Calu3 (cell line): ENCODE measurements at regions not wholly inside any gene's neighbourhood (a gene's known extent, or its start where the extent isn't known, plus 50 kb on each side); places are given as distances from the start of the nearest gene placed in this dataset.

Source experiments
- BruUV-seq: library from RNA; stranded (reverse); fragments of 400-500 nt; replicated peaks from 2 replicates; lab custom pipeline; 2021; lab: Mats Ljungman, UMichigan
- CTCF ChIA-PET: fragments of 300-600 bp; sonication (Branson Sonifier 250); formaldehyde crosslinking; loops from one replicate; lab custom pipeline; 2022; ENCODE audit warnings: antibody characterized with exemption; lab: Charles Lee
- DNase-seq: peaks from one replicate; pipeline ENCODE4 v3.0.0; 2022
- H3K27ac Mint-ChIP-seq: one replicate; pipeline ENCODE4 v1.8.0; 2022; ENCODE audit warnings: mixed read lengths; ENCODE audit not compliant: unreplicated experiment
- H3K27me3 Mint-ChIP-seq: one replicate; pipeline ENCODE4 v1.8.0; 2022; ENCODE audit warnings: mixed read lengths; ENCODE audit not compliant: unreplicated experiment
- H3K36me3 Mint-ChIP-seq: one replicate; pipeline ENCODE4 v1.8.0; 2022; ENCODE audit warnings: mild to moderate bottlenecking, moderate library complexity, mixed read lengths; ENCODE audit not compliant: insufficient read depth, unreplicated experiment
- H3K4me1 Mint-ChIP-seq: one replicate; pipeline ENCODE4 v1.8.0; 2022; ENCODE audit warnings: mild to moderate bottlenecking, low read depth, mixed read lengths; ENCODE audit not compliant: unreplicated experiment
- H3K4me3 Mint-ChIP-seq: one replicate; pipeline ENCODE4 v1.8.0; 2022; ENCODE audit warnings: mild to moderate bottlenecking, low read depth, moderate library complexity, mixed read lengths; ENCODE audit not compliant: unreplicated experiment
- H3K9me3 Mint-ChIP-seq: one replicate; pipeline ENCODE4 v1.8.0; 2022; ENCODE audit warnings: low read depth, mixed read lengths; ENCODE audit not compliant: unreplicated experiment
- intact Hi-C: fragments of 100-400 bp; cut with micrococcal nuclease; formaldehyde crosslinking; loops from one replicate; pipeline ENCODE4 v1.10.0; 2022; ENCODE audit not compliant: unreplicated experiment
- TF ChIP-seq, protein P1 (sequence below): fragments of 200-600 bp; IDR thresholded peaks from one replicate; pipeline ENCODE4 v1.8.0; 2022; ENCODE audit warnings: antibody characterized with exemption; ENCODE audit not compliant: unreplicated experiment

DNA sequence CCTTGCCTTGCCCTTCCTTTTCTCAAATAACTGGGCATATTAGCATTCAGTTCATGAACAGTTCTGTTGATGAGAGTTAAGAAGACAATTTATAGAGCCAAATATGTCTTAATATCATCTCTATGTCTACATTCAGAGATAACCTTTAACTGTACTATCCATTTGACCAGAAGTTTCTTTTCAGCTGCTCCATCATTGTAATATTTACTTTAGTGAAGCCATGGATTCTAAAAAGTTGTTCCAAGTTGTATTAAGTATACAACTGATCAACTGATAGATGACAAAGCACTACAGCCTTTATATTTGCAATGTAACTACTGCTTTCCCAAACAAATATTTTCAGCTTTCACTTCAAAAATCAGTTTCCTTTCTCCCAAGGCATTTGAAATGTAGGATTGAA lies 1252.7 kb downstream of the EPHA7 start:
- intact Hi-C loops: no loop called here
- H3K36me3 Mint-ChIP-seq: no peaks in the 10 kb centered on the region
- H3K27me3 Mint-ChIP-seq: no peaks in the 10 kb centered on the region
- TF ChIP-seq, protein P1, sequence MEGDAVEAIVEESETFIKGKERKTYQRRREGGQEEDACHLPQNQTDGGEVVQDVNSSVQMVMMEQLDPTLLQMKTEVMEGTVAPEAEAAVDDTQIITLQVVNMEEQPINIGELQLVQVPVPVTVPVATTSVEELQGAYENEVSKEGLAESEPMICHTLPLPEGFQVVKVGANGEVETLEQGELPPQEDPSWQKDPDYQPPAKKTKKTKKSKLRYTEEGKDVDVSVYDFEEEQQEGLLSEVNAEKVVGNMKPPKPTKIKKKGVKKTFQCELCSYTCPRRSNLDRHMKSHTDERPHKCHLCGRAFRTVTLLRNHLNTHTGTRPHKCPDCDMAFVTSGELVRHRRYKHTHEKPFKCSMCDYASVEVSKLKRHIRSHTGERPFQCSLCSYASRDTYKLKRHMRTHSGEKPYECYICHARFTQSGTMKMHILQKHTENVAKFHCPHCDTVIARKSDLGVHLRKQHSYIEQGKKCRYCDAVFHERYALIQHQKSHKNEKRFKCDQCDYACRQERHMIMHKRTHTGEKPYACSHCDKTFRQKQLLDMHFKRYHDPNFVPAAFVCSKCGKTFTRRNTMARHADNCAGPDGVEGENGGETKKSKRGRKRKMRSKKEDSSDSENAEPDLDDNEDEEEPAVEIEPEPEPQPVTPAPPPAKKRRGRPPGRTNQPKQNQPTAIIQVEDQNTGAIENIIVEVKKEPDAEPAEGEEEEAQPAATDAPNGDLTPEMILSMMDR: no peak
- no TSS peak for BruUV-seq
- H3K4me3 Mint-ChIP-seq: no peak overlapping the region
- no peaks in the 10 kb centered on the region for H3K4me1 Mint-ChIP-seq
- CTCF ChIA-PET: no interaction called here
- H3K9me3 Mint-ChIP-seq: peaks cover 7% of the 10 kb centered on the region
- no peak overlapping the region for H3K27ac Mint-ChIP-seq
- DNase-seq: no peak

DNA sequence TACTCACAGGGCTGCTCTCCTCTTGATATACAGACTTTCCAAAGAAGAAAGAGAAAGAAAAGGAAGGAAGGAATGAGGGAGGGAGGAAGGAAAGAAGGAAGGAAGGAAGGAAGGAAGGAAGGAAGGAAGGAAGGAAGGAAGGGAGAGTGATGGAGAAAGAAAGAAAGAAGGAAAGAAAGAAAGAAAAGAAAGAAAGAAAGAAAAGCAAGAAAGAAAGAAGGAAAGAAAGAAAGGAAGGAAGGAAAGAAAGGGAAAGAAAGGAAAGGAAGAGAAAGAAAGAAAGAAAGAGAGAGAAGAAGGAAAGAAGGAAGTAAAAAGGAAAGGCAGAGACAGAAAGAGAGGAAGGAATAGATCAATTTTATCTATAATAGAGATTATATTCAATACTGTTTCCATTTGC lies 1257.4 kb downstream of the EPHA7 start:
- CTCF ChIA-PET: no interaction called here
- Mint-ChIP-seq H3K36me3 (no peaks in the 10 kb centered on the region), H3K4me3 (no peak overlapping the region), H3K9me3 (peaks cover 12% of the 10 kb centered on the region), H3K27ac (no peak overlapping the region), H3K27me3 (no peaks in the 10 kb centered on the region), H3K4me1 (no peaks in the 10 kb centered on the region)
- no TSS peak for BruUV-seq
- no peak for DNase-seq
- intact Hi-C loops: no loop called here
- TF ChIP-seq, protein P1: no peak

DNA sequence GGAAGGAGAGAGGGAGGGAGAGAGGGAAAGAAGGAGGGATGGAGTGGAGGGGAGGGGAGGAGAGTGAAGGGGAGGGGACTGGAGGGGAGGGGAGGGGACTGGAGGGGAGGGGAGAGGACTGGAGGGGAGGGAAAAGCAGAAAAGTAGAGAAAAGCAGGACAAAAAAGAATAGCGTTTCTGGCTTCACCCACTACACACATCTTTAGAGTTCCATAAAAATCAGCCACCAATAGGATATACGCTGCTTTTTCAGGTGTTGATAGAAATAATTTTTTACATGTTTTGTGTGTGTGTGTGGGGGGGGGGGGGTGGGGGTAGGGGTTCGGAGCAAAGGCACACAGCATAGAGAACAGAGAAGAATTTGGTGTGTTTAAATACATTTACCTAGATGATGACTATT lies 1259.1 kb downstream of the EPHA7 start:
- Mint-ChIP-seq H3K4me1 (no peaks in the 10 kb centered on the region), H3K9me3 (peaks cover 18% of the 10 kb centered on the region), H3K4me3 (no peak overlapping the region), H3K36me3 (no peaks in the 10 kb centered on the region), H3K27ac (no peak overlapping the region), H3K27me3 (no peaks in the 10 kb centered on the region)
- no TSS peak for BruUV-seq
- TF ChIP-seq, protein P1: no peak
- intact Hi-C loops: no loop called here
- DNase-seq: no peak
- CTCF ChIA-PET: no interaction called here

DNA sequence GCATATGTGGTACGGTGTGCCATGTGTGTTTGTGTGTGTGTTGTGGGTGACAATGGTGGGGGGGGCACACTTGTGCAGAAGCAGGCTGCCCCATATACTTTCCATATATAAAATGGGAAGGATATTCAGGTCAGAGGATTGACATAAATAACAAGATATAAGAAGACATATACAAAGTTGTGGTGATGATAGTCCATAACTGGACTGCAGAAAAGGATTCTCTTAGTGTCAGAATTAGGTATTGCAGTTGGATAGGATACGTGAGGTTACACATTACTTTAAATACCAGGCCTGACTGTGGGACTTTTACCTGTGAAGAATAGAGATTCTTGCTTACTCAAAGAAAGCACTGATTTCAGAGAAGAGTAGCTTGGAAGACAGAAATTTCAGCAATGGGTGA lies 1260.3 kb downstream of the EPHA7 start:
- no peak overlapping the region for H3K4me3 Mint-ChIP-seq
- no peaks in the 10 kb centered on the region for H3K36me3 Mint-ChIP-seq
- no TSS peak for BruUV-seq
- H3K27me3 Mint-ChIP-seq: no peaks in the 10 kb centered on the region
- DNase-seq: no peak
- H3K27ac Mint-ChIP-seq: no peak overlapping the region
- CTCF ChIA-PET: no interaction called here
- intact Hi-C loops: no loop called here
- TF ChIP-seq, protein P1: no peak
- H3K4me1 Mint-ChIP-seq: no peaks in the 10 kb centered on the region
- H3K9me3 Mint-ChIP-seq: peaks cover 20% of the 10 kb centered on the region
